ENCODE measurements at regions not wholly inside any gene's neighbourhood (a gene's known extent, or its start where the extent isn't known, plus 50 kb on each side); places are given as distances from the start of the nearest gene placed in this dataset.

- DNase-seq (ENCODE audit: low spot score), result no peak
Observed at GRCh38 chr18:71754246-71754645, 789.9 kb downstream of the CBLN2 start.

- DNase-seq (ENCODE audit: low spot score), result no peak
Observed at GRCh38 chr18:71743634-71744033, 800.5 kb downstream of the CBLN2 start.

DNA sequence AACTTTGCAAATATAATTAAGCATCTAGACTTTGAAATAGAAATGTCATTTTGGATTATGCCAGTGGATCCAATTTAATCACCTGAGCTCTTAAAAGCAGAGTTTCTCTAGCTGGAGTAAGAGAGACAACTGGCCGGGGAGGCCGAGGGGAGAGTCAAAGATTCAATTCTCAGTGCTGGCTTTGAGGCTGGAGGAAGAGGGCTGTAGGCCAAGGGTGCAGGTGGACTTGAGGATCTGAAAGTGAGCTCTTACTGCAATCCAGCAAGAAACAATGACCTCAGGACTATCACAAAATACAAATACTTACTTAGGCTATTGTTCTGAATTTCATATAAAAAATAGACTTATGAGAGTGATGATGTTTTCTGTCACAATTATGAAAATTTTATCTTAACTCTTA is 814.5 kb downstream of the CBLN2 start:
- DNase-seq (ENCODE audit: low spot score), result no peak

- no peak for DNase-seq (ENCODE audit: low spot score)
Observed at GRCh38 chr18:71727909-71728308, 816.2 kb downstream of the CBLN2 start.

GRCh38 chr18:71725256-71725655 is 818.9 kb downstream of the CBLN2 start:
- no peak for DNase-seq (ENCODE audit: low spot score)

DNA sequence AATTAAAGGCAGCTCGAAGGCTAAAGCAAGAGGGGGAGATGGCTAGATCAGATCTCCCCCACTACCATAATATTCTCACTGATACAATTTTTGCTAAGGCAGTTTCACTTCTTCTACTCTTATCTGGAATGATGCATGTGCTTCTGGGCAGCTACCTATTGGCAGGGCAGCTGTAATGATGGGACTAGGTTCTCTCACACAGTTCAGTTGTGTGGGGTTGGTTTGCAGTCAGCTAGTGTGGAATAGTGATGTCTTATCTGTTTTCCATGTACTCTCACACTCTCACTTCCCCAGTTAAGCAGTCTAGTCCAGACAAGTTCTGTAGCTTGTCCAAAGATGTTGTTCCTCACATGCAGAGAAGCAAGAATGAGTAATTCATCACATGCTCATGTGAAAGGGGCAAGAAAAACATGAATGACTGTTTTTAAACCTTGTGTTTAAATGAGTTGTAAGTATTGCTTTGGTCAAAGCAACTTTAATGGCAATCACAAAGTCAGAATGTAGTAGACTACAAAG is 836.1 kb downstream of the CBLN2 start:
- no peak for DNase-seq (ENCODE audit: low spot score)

- DNase-seq (ENCODE audit: low spot score), result no peak
Observed at GRCh38 chr18:71707400-71707799, 836.7 kb downstream of the CBLN2 start.

GRCh38 chr18:71689416-71690160 is 854.6 kb downstream of the CBLN2 start:
- DNase-seq (ENCODE audit: low spot score), result no peak

- no peak for DNase-seq (ENCODE audit: low spot score)
Observed at GRCh38 chr18:71682591-71682990, 861.6 kb downstream of the CBLN2 start.

DNA sequence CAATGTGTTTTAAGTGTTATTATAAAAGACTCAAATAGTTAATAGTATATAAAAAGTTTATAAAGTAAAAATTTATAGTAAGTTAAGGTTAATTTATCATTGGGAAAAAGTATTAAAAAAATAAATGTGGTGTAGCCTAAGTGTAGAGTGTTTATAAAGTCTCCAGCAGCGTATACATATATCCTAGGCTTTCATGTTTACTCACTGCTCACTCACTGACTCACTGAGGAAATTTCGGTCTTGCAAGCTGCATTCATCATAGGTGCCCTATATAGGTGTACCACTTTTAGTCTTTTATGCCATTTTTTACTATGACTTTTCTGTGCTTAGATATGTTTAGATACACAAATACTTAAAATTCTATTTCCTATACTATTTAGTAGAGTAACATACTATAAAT is 866.0 kb downstream of the CBLN2 start:
- no peak for DNase-seq (ENCODE audit: low spot score)

- no peak for DNase-seq (ENCODE audit: low spot score)
Observed at GRCh38 chr18:71673954-71674353, 870.2 kb downstream of the CBLN2 start.

DNA sequence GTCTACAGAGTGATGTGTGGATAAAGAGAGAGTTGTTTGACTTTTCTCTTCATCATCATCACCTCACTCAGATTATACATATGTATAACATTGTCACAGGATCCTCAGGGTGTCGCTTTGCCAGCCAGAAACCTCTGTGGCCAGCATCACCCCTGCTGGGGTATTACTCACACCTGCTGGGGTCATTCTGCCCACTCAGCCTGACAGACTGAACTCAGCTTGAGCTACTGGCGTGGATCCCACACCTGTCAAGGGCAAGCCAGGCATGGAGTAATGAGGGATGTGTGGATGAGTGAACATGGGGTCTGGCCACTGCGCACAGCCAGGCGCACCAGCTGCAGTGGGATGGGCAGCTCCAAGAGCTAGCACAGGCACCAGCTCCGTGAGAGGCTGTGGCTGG is 870.6 kb downstream of the CBLN2 start:
- DNase-seq (ENCODE audit: low spot score), result no peak

DNA sequence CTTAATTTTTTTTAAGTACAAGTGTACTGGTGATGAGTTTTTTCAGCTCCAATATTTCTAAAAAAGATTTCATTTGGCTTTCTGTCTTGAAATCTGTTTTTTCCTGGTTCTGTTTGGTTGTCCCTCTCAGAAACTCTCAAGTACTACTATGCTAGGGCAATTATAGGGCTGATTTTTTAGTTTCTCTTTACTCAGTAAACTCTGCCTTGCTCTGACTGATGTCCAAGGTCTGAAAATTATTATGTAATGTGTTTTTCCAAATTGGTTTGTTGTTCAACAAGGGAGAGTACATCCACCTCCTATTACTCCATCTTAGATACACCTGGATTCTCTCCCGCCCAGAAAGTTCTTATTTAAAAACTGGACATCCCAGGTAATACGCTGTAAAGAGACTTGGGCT is 877.7 kb downstream of the CBLN2 start:
- no peak for DNase-seq (ENCODE audit: low spot score)

GRCh38 chr18:71665131-71665530 is 879.0 kb downstream of the CBLN2 start:
- DNase-seq (ENCODE audit: low spot score), result no peak

DNA sequence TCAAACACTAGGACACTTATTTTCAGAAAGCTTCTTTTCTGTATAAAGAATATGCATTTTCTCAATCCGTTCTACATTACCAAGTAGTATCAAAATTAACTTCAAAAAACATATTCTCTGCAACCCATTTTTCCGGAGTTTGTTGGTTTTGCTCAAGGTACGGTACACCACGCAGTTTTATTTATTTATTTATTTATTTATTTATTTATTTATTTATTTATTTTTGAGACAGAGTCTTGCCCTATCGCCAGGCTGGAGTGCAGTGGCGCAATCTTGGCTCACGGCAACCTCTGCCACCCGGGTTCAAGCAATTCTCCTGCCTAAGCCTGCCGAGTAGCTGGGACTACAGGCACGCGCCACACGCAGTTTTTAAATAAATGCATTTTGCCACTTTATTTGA is 900.3 kb downstream of the CBLN2 start:
- no peak for DNase-seq (ENCODE audit: low spot score)

DNA sequence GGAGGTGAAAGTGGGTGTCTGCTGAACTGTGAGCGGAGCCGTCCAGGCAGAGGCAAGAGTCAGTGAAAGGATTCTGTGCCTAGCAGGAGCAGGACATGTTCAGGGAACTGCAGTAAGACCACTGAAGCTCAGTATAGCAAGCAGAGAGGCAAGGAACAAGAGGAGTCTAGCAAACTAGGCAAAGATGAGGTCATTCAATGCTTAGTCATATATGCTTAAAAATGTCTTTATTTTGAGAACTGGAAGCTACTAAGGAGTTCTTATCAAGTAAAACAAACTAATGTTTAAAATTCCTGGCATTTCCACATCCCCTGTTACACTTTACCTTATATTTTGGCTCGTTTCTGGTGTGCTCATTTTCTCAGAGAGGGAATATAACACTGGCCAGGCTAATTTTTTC is 913.4 kb downstream of the CBLN2 start:
- DNase-seq (ENCODE audit: low spot score), result no peak

DNA sequence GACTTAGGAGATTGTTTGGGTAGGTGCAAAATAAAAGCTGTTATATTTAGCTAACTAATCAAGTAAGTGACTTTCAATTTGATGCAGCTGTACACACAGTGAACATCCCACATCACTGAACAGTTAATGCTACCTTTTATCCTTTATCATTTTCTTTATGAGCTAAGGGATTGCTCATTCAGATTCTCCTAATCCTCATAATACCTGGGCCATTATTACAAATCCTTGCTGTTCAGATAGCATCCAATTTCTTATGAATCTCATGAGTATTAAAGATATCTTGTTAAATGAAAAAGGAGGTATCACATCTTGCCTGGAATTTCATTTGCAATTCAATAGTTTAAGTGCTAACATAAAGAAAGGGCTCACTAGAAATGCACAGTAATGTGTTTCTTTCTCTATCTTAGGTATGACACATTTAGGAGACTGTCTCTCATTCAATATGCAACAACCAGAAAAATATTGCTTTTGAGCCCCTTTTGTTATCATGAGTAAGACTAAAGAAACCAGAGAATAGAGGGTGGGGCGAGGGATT is 918.5 kb downstream of the CBLN2 start:
- DNase-seq (ENCODE audit: low spot score), result no peak

DNA sequence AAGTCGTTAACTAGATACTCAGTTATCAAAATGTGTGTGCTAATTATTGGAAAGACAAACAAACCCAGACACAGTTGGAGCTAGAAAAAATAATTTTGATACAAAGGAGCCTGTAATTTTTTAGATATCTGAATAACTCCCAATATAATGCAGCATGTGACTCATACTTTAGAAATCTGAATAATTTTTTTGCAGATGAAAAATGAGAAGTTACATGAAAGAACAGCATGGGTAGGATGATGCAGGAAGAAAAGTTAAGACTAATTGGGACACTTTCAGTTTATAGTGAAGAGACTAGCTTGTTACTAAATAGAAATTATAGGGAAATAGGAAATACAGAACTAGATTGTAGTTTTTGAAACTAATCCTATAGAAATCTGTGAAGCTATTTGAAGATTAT is 945.8 kb downstream of the CBLN2 start:
- no peak for DNase-seq (ENCODE audit: low spot score)

DNA sequence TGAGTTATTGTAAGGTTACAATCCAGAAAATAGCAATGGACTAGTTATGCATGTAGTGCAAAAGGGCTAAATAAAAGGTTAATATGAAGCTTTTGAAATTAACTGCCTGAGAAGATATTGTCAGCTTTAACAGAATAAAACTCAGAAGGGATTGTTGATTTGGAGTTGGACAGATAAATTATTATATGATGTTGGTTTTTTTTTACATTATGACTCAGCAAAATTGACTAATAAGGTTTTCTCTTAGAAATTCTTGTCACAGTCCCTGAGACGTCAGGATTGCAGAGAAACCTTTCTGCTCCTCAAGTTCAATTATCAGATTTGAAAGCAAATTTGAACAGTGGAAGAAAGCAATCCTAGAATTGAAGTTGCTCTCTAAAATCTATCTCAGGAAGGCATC is 946.9 kb downstream of the CBLN2 start:
- DNase-seq (ENCODE audit: low spot score), result no peak

GRCh38 chr18:71583252-71583651 is 960.9 kb downstream of the CBLN2 start:
- no peak for DNase-seq (ENCODE audit: low spot score)

DNA sequence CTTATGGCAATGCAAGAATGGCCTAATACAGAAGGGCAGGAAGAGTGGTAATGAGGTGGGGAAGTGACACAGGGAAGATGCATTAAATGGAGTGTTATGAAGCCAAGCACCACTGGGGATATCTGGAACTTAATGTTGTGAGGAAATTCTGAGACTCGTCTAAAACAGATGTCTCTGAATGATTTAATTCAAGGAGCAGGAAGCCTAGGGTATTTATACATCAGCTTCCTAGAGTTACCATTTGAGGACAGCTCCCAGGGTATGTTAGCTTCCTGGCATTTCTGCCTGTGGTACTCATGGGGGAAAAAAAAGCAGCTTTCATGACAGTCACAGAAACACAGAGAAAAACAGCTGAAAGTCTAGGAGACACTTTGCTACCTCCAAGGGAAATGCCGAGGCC is 989.5 kb downstream of the CBLN2 start:
- DNase-seq (ENCODE audit: low spot score), result no peak

- no peak for DNase-seq (ENCODE audit: low spot score)
Observed at GRCh38 chr18:71541643-71542042, 1002.5 kb downstream of the CBLN2 start.

DNA sequence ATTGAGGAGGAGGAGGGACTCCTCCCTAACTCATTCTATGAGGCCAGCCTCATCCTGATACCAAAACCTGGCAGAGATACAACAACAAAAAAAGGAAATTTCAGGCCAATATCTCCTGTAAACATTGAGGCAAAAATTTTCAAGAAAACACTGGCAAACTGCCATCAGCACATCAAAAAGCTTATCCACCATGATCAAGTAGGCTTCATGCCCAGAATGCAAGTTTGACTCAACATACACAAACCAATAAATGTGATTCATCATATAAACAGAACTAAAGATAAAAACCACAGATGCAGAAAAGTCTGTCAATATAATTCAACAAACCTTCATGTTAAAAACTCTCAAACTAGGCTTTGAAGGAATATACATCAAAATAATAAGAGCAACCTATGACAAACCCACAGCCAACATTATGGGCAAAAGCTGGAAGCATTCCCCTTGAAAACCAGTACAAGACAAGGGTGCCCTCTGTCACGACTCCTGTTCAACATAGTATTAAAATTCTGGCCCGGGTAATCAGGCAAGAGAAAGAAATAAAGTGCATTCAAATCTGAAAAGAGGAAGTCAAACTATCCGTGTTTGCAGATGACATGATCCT is 1014.3 kb downstream of the CBLN2 start:
- DNase-seq (ENCODE audit: low spot score), result no peak

Measured in HuH-7 (cell line).